Sigmoid colon (tissue), 4 donors: ENCODE measurements at regions not wholly inside any gene's neighbourhood (a gene's known extent, or its start where the extent isn't known, plus 50 kb on each side); places are given as distances from the start of the nearest gene placed in this dataset.

Experiments
- EP300 ChIP-seq, 4 donors: sonication (generic); formaldehyde crosslinking; IDR thresholded peaks; one replicate each; pipeline ENCODE4 v1.6.1; 2017; ENCODE audit warnings: antibody characterized with exemption in 4 of 4
- POLR2A ChIP-seq, 2 donors: fragments of 450-650 bp; IDR thresholded peaks; one replicate each; pipeline ENCODE4 v1.6.1; 2016; ENCODE audit warnings: antibody characterized with exemption in 2 of 2, mild to moderate bottlenecking in 2 of 2, moderate library complexity in 2 of 2
- POLR2AphosphoS5 ChIP-seq, 4 donors: sonication (generic); formaldehyde crosslinking; IDR thresholded peaks; one replicate each; pipeline ENCODE4 v1.6.1; 2017; ENCODE audit warnings: antibody characterized with exemption in 4 of 4
- TF ChIP-seq, protein P1 (sequence below), 4 experiments: fragments of 450-650 bp in 3 of 4; fragments of 200-600 bp in 1 of 4; IDR thresholded peaks; one replicate each; pipeline ENCODE4 v1.5.1; 2016 to 2019; ENCODE audit warnings: antibody characterized with exemption in 4 of 4, mild to moderate bottlenecking in 3 of 4, moderate library complexity in 2 of 4

DNA sequence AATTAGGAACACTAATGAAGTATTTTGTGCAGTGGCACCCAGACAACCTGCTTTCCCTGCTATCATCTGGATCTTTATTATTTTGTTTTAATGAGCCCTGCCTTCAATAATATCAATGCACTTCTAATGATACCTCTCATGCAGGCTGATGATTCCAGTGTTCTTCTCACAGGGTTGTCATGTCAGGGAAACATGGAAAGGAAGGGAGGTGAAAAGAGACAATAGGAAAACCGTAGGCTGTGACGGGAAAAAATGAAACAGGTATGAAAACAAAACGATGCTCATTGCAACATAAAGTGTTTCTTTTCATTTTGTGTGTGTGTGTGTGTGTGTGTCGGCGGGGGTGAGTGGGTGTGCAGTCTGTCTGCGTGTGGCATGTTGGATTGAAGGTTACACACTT is 102.6 kb upstream of the CTBP2 start:
- TF ChIP-seq, protein P1, sequence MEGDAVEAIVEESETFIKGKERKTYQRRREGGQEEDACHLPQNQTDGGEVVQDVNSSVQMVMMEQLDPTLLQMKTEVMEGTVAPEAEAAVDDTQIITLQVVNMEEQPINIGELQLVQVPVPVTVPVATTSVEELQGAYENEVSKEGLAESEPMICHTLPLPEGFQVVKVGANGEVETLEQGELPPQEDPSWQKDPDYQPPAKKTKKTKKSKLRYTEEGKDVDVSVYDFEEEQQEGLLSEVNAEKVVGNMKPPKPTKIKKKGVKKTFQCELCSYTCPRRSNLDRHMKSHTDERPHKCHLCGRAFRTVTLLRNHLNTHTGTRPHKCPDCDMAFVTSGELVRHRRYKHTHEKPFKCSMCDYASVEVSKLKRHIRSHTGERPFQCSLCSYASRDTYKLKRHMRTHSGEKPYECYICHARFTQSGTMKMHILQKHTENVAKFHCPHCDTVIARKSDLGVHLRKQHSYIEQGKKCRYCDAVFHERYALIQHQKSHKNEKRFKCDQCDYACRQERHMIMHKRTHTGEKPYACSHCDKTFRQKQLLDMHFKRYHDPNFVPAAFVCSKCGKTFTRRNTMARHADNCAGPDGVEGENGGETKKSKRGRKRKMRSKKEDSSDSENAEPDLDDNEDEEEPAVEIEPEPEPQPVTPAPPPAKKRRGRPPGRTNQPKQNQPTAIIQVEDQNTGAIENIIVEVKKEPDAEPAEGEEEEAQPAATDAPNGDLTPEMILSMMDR (IDR thresholded peaks at IDR 0.05) = no peak
- no peak for TF ChIP-seq POLR2AphosphoS5 (IDR thresholded peaks at IDR 0.05)
- no peak for TF ChIP-seq EP300 (IDR thresholded peaks at IDR 0.05)
- TF ChIP-seq POLR2A (IDR thresholded peaks at IDR 0.05) = no peak
